Peyer's patch (tissue), 4 donors: ENCODE measurements at regions not wholly inside any gene's neighbourhood (a gene's known extent, or its start where the extent isn't known, plus 50 kb on each side); places are given as distances from the start of the nearest gene placed in this dataset.

ENCODE experiments used
- POLR2A ChIP-seq, 2 donors: fragments of 450-650 bp; IDR thresholded peaks; one replicate each; pipeline ENCODE4 v1.5.1; 2017; ENCODE audit warnings: antibody characterized with exemption in 2 of 2, mild to moderate bottlenecking in 2 of 2, moderate library complexity in 2 of 2
- TF ChIP-seq, protein P1 (sequence below), 6 experiments: fragments of 450-650 bp in 4 of 6; fragments of 200-600 bp in 2 of 6; sonication (generic) in 1 of 6; IDR thresholded peaks; one replicate each; pipeline ENCODE4 v1.5.1; 2017 to 2019; ENCODE audit warnings: antibody characterized with exemption in 6 of 6, mild to moderate bottlenecking in 3 of 6, moderate library complexity in 1 of 6

DNA sequence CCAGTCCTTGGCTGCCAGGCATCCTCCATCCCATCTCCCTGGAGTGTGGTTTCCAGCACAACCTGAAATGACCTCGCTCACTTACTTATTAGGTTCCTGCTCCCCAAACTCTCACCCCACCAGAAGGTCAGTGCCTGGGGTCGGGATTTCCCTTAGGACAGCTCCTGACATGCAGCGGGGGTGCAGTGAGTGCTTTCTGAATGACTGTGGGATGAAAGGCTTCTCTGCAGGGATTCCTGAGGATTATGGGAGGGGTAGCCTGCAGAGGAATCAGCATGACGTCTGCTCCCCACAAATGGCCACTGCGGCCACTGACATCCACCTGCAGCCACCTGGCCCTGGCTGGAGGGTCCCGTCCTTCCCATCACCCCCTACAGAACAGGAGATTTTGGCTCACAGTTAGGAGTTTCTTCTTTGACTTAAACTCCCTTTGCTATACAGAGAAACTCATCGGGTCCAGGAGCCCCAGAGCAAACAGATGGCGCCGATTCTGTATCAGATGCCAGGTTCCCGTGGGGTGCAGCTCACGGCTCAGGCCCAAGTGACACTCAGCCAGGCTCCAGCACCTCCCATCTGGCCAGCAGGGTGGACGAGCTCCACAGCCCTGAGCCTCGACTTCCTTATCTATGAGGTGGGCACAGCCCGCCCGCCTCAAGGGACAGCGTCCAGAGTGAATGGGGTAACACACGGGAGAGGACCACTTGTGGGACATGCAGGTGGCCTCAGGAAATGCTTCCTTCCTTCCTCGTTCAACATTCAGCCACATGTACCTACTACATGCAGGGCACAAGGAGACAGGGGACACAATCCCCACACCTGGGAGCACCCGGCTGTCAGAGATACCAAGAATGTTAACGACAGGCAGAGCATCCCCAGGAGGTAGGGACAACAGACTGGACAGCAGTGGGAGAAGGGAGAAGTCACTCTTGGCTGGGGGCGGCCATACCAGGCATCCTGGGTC, 69.8 kb downstream of the RMI2 start:
- TF ChIP-seq, protein P1, sequence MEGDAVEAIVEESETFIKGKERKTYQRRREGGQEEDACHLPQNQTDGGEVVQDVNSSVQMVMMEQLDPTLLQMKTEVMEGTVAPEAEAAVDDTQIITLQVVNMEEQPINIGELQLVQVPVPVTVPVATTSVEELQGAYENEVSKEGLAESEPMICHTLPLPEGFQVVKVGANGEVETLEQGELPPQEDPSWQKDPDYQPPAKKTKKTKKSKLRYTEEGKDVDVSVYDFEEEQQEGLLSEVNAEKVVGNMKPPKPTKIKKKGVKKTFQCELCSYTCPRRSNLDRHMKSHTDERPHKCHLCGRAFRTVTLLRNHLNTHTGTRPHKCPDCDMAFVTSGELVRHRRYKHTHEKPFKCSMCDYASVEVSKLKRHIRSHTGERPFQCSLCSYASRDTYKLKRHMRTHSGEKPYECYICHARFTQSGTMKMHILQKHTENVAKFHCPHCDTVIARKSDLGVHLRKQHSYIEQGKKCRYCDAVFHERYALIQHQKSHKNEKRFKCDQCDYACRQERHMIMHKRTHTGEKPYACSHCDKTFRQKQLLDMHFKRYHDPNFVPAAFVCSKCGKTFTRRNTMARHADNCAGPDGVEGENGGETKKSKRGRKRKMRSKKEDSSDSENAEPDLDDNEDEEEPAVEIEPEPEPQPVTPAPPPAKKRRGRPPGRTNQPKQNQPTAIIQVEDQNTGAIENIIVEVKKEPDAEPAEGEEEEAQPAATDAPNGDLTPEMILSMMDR (IDR thresholded peaks at IDR 0.05), result no peak
- TF ChIP-seq POLR2A (IDR thresholded peaks at IDR 0.05), result no peak
